Smooth muscle cell (in vitro differentiated cells): ENCODE measurements at regions not wholly inside any gene's neighbourhood (a gene's known extent, or its start where the extent isn't known, plus 50 kb on each side); places are given as distances from the start of the nearest gene placed in this dataset.

Source experiments
- DNase-seq: peaks from one replicate; lab custom pipeline; 2025; ENCODE audit not compliant: unreplicated experiment; lab: John Stamatoyannopoulos, UW
- H2AFZ ChIP-seq: fragments of 200-600 bp; sonication (generic); 2 replicates; pipeline ENCODE4 v1.6.0; 2016; ENCODE audit warnings: antibody characterized with exemption, low read depth, mild to moderate bottlenecking
- H3F3A ChIP-seq: fragments of 200-600 bp; sonication (generic); 2 replicates; pipeline ENCODE4 v1.6.0; 2017; ENCODE audit warnings: antibody characterized with exemption, low read depth
- H3K27ac ChIP-seq: fragments of 200-600 bp; sonication (generic); 2 replicates; pipeline ENCODE4 v1.5.1; 2016; ENCODE audit warnings: low read depth, mild to moderate bottlenecking
- H3K27me3 ChIP-seq: fragments of 200-600 bp; sonication (generic); 2 replicates; pipeline ENCODE4 v1.6.1; 2016; ENCODE audit warnings: low read depth, mild to moderate bottlenecking
- H3K36me3 ChIP-seq: fragments of 200-600 bp; sonication (generic); 2 replicates; pipeline ENCODE4 v1.5.1; 2016; ENCODE audit warnings: low read depth
- H3K4me1 ChIP-seq: fragments of 200-600 bp; sonication (generic); 2 replicates; pipeline ENCODE4 v1.5.1; 2016; ENCODE audit warnings: low read depth
- H3K4me2 ChIP-seq: fragments of 200-600 bp; sonication (generic); 2 replicates; pipeline ENCODE4 v1.6.0; 2016; ENCODE audit warnings: mild to moderate bottlenecking
- H3K4me3 ChIP-seq: fragments of 200-600 bp; sonication (generic); 2 replicates; pipeline ENCODE4 v1.5.1; 2016; ENCODE audit warnings: mild to moderate bottlenecking
- H3K79me2 ChIP-seq: fragments of 200-600 bp; sonication (generic); 2 replicates; pipeline ENCODE4 v1.6.0; 2016; ENCODE audit warnings: low read depth, mild to moderate bottlenecking
- H3K9ac ChIP-seq: fragments of 200-600 bp; sonication (generic); 2 replicates; pipeline ENCODE4 v1.6.0; 2016; ENCODE audit warnings: low read depth
- H3K9me3 ChIP-seq: fragments of 200-600 bp; sonication (generic); replicated peaks from 2 replicates; pipeline ENCODE4 v1.5.1; 2016; ENCODE audit warnings: low read depth
- H4K20me1 ChIP-seq: fragments of 200-600 bp; sonication (generic); 2 replicates; pipeline ENCODE4 v1.6.0; 2016; ENCODE audit warnings: low read depth
- CTCF ChIP-seq: fragments of 200-600 bp; sonication (generic); IDR thresholded peaks from 2 replicates; pipeline ENCODE4 v1.5.1; 2017; ENCODE audit warnings: borderline replicate concordance, mild to moderate bottlenecking, antibody characterized with exemption; ENCODE audit not compliant: insufficient read depth, poor library complexity, severe bottlenecking
- WGBS: methylation state at CpG from one replicate; pipeline ENCODE4 v1.1.7; 2016; ENCODE audit warnings: low lambda C conversion rate; 5-methylcytosine and 5-hydroxymethylcytosine counted together

- Histone ChIP-seq H3K79me2 (no peaks in the 10 kb centered on the region), H3K4me1 (peaks cover 14% of the 10 kb centered on the region), H3K27me3 (no peaks in the 10 kb centered on the region), H3K9ac (no peak overlapping the region), H3K4me2 (peak overlapping the region; percentile 6), H3F3A (peaks cover 18% of the 10 kb centered on the region), H4K20me1 (no peaks in the 10 kb centered on the region), H3K4me3 (no peak overlapping the region), H3K36me3 (no peaks in the 10 kb centered on the region), H3K27ac (peak overlapping the region; percentile 97), H2AFZ (peak overlapping the region; percentile 4), H3K9me3 (no peaks in the 10 kb centered on the region)
- WGBS = 32% methylated on average over 2 of the region's 2 CpGs
- no peak for DNase-seq
- TF ChIP-seq CTCF = no peak
These were observed 55.6 kb downstream of the ZNF281 start for GRCh38 chr1:200354243-200354642.

- DNase-seq = no peak
- H3K4me1 ChIP-seq = peaks cover 14% of the 10 kb centered on the region
- no peaks in the 10 kb centered on the region for H4K20me1 ChIP-seq
- peaks cover 18% of the 10 kb centered on the region for H3F3A ChIP-seq
- WGBS = 60% methylated on average over 1 of the region's 1 CpG
- H3K36me3 ChIP-seq = no peaks in the 10 kb centered on the region
- no peaks in the 10 kb centered on the region for H3K27me3 ChIP-seq
- H3K27ac ChIP-seq = peak overlapping the region; percentile 97
- H3K9ac ChIP-seq = no peak overlapping the region
- no peaks in the 10 kb centered on the region for H3K9me3 ChIP-seq
- no peaks in the 10 kb centered on the region for H3K79me2 ChIP-seq
- H3K4me2 ChIP-seq = peak overlapping the region; percentile 10
- H2AFZ ChIP-seq = no peak overlapping the region
- no peak for TF ChIP-seq CTCF
- H3K4me3 ChIP-seq = no peak overlapping the region
These were observed 56.6 kb downstream of the ZNF281 start for GRCh38 chr1:200353232-200353631.

GRCh38 chr1:200351826-200352549 is 57.8 kb downstream of the ZNF281 start:
- no peaks in the 10 kb centered on the region for H3K9me3 ChIP-seq
- no peak overlapping the region for H2AFZ ChIP-seq
- H3K27me3 ChIP-seq = no peaks in the 10 kb centered on the region
- H4K20me1 ChIP-seq = no peaks in the 10 kb centered on the region
- peak overlapping the region; percentile 97 for H3K27ac ChIP-seq
- H3K9ac ChIP-seq = peak overlapping the region; percentile 29
- WGBS = 24% methylated on average over 4 of the region's 4 CpGs
- H3K79me2 ChIP-seq = no peaks in the 10 kb centered on the region
- no peak for TF ChIP-seq CTCF
- H3K36me3 ChIP-seq = no peaks in the 10 kb centered on the region
- H3K4me3 ChIP-seq = peak overlapping the region; percentile 25
- peaks cover 14% of the 10 kb centered on the region for H3K4me1 ChIP-seq
- H3K4me2 ChIP-seq = peak overlapping the region; percentile 77
- no peak for DNase-seq
- peaks cover 18% of the 10 kb centered on the region for H3F3A ChIP-seq

- Histone ChIP-seq H4K20me1 (no peaks in the 10 kb centered on the region), H3K36me3 (no peaks in the 10 kb centered on the region), H3K4me2 (peak overlapping the region; percentile 77), H3K27ac (peak overlapping the region; percentile 97), H3K4me3 (no peak overlapping the region), H3K9ac (peak overlapping the region; percentile 29), H3K9me3 (no peaks in the 10 kb centered on the region), H3K79me2 (no peaks in the 10 kb centered on the region), H3F3A (peaks cover 18% of the 10 kb centered on the region), H3K4me1 (peaks cover 14% of the 10 kb centered on the region), H2AFZ (no peak overlapping the region), H3K27me3 (no peaks in the 10 kb centered on the region)
- 87% methylated on average over 4 of the region's 4 CpGs for WGBS
- no peak for DNase-seq
- TF ChIP-seq CTCF = no peak
These were observed 58.4 kb downstream of the ZNF281 start for GRCh38 chr1:200351425-200351824.
